ENCODE measurements at regions not wholly inside any gene's neighbourhood (a gene's known extent, or its start where the extent isn't known, plus 50 kb on each side); places are given as distances from the start of the nearest gene placed in this dataset.
"Not testable (repeated sequence)": the region's sequence is repeated elsewhere in the genome, so short reads cannot be mapped to it uniquely, and the experiment has no call there.

GRCh38 chrX:67213686-67214085 lies 330.1 kb upstream of the AR start:
- not testable (repeated sequence) for TF ChIP-seq CTCF, POLR2A, POLR2AphosphoS5 (IDR thresholded peaks at IDR 0.05)
